ENCODE measurements at regions not wholly inside any gene's neighbourhood (a gene's known extent, or its start where the extent isn't known, plus 50 kb on each side); places are given as distances from the start of the nearest gene placed in this dataset.

GRCh38 chr9:27792971-27793689 lies 219.8 kb upstream of the C9orf72 start:
- no peaks in the 10 kb centered on the region for H3K79me2 ChIP-seq (ENCODE audit: insufficient read depth, low read length)
- H3K9me3 ChIP-seq (ENCODE audit: control insufficient read depth in 1 of 2, insufficient read depth in 1 of 2, low read depth in 1 of 2, low read length in 2 of 2): no peaks in the 10 kb centered on the region
- ChIA-PET POLR2A (no interaction called here), RAD21 (ENCODE audit: low non-redundant PET in 1 of 2, low total read pairs in 2 of 2, uncharacterized antibody in 2 of 2, unreplicated experiment in 2 of 2) (no interaction called here), CTCF (no interaction called here)
- TF ChIP-seq RAD21 (IDR thresholded peaks at IDR 0.05; ENCODE audit: low read depth) (no peak), SIN3A (IDR thresholded peaks at IDR 0.05; ENCODE audit: low read depth) (no peak), POLR2AphosphoS5 (IDR thresholded peaks at IDR 0.05; ENCODE audit: low read depth, low read length) (no peak)
- no TSS peak for BruUV-seq (replicated peaks)
- no peak overlapping the region for H2AFZ ChIP-seq (ENCODE audit: low read depth, low read length, poor library complexity, severe bottlenecking)
- DNase-seq (ENCODE audit: low read depth, low spot score): no peak
- H3K4me2 ChIP-seq (ENCODE audit: low read length): no peak overlapping the region
- no peak for ATAC-seq
- no peaks in the 10 kb centered on the region for H4K20me1 ChIP-seq (ENCODE audit: insufficient read depth)
- H3K27ac ChIP-seq (ENCODE audit: low read depth, low read length): no peak overlapping the region
- H3K9me2 ChIP-seq (ENCODE audit: insufficient read depth): no peaks in the 10 kb centered on the region
- intact Hi-C loops (cut with micrococcal nuclease): no loop called here
- H3K4me1 ChIP-seq (ENCODE audit: control insufficient read depth in 1 of 2, insufficient read depth in 2 of 2, low read length in 2 of 2): no peaks in the 10 kb centered on the region
- H3K9ac ChIP-seq (ENCODE audit: low read length): no peak overlapping the region
- no peaks in the 10 kb centered on the region for H3K36me3 ChIP-seq (ENCODE audit: control insufficient read depth in 1 of 2, insufficient read depth in 2 of 2, low read length in 2 of 2)
- H3K4me3 ChIP-seq (replicated peaks in 1 of 2; ENCODE audit: low read depth in 1 of 2, low read length in 2 of 2): no peak overlapping the region
- no peaks in the 10 kb centered on the region for H3K27me3 ChIP-seq (ENCODE audit: insufficient read depth, low read length)

DNA sequence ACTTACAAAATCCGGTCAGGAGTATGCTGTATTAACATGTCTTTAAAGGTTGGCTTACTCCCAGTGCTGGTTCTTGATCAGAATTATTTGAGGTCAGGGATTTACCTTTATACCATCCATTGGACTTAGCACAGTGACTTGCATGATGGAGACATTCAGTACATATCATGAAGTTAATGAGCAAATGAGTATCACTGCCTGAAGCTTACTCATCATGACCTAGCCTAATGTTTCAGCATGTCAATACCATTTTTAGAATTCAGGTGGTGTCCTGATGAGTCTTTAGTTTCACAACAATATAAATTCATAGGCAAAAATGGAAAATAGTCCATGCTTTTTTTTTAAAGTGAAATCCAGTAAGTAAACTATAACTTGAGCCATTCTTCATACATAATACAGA lies 226.0 kb upstream of the C9orf72 start:
- no peaks in the 10 kb centered on the region for H4K20me1 ChIP-seq (ENCODE audit: insufficient read depth)
- no peaks in the 10 kb centered on the region for H3K79me2 ChIP-seq (ENCODE audit: insufficient read depth, low read length)
- BruUV-seq (replicated peaks): no TSS peak
- DNase-seq (ENCODE audit: low read depth, low spot score) (no peak), ATAC-seq (no peak)
- H3K27me3 ChIP-seq (ENCODE audit: insufficient read depth, low read length): no peaks in the 10 kb centered on the region
- no peak overlapping the region for H3K4me2 ChIP-seq (ENCODE audit: low read length)
- H3K36me3 ChIP-seq (ENCODE audit: control insufficient read depth in 1 of 2, insufficient read depth in 2 of 2, low read length in 2 of 2): no peaks in the 10 kb centered on the region
- H3K27ac ChIP-seq (ENCODE audit: low read depth, low read length): no peak overlapping the region
- POLR2A ChIA-PET: no interaction called here
- H2AFZ ChIP-seq (ENCODE audit: low read depth, low read length, poor library complexity, severe bottlenecking): no peak overlapping the region
- intact Hi-C loops (cut with micrococcal nuclease): no loop called here
- no peaks in the 10 kb centered on the region for H3K9me2 ChIP-seq (ENCODE audit: insufficient read depth)
- no peaks in the 10 kb centered on the region; a peak in 1 of 4 replicates for H3K9me3 ChIP-seq (ENCODE audit: control insufficient read depth in 1 of 2, insufficient read depth in 1 of 2, low read depth in 1 of 2, low read length in 2 of 2)
- RAD21 ChIA-PET (ENCODE audit: low non-redundant PET in 1 of 2, low total read pairs in 2 of 2, uncharacterized antibody in 2 of 2, unreplicated experiment in 2 of 2): no interaction called here
- CTCF ChIA-PET: no interaction called here
- H3K4me3 ChIP-seq (replicated peaks in 1 of 2; ENCODE audit: low read depth in 1 of 2, low read length in 2 of 2): no peak overlapping the region
- no peak overlapping the region for H3K9ac ChIP-seq (ENCODE audit: low read length)
- H3K4me1 ChIP-seq (ENCODE audit: control insufficient read depth in 1 of 2, insufficient read depth in 2 of 2, low read length in 2 of 2): no peaks in the 10 kb centered on the region
- TF ChIP-seq ZFX (IDR thresholded peaks at IDR 0.05) (no peak), ELF1 (IDR thresholded peaks at IDR 0.05; ENCODE audit: borderline replicate concordance, low read depth) (no peak), EGR1 (IDR thresholded peaks at IDR 0.05; ENCODE audit: low read depth) (no peak), REST (IDR thresholded peaks at IDR 0.05; ENCODE audit: low read depth) (no peak), SIN3A (IDR thresholded peaks at IDR 0.05; ENCODE audit: low read depth) (no peak), POLR2A (IDR thresholded peaks at IDR 0.05; ENCODE audit: borderline replicate concordance, extremely low read depth, insufficient read depth, insufficient read length) (no peak), POLR2AphosphoS5 (IDR thresholded peaks at IDR 0.05; ENCODE audit: low read depth, low read length) (no peak), YY1 (IDR thresholded peaks at IDR 0.05; ENCODE audit: extremely low read depth, insufficient replicate concordance, low read depth, low read length) (no peak)
- TF ChIP-seq, protein P1, sequence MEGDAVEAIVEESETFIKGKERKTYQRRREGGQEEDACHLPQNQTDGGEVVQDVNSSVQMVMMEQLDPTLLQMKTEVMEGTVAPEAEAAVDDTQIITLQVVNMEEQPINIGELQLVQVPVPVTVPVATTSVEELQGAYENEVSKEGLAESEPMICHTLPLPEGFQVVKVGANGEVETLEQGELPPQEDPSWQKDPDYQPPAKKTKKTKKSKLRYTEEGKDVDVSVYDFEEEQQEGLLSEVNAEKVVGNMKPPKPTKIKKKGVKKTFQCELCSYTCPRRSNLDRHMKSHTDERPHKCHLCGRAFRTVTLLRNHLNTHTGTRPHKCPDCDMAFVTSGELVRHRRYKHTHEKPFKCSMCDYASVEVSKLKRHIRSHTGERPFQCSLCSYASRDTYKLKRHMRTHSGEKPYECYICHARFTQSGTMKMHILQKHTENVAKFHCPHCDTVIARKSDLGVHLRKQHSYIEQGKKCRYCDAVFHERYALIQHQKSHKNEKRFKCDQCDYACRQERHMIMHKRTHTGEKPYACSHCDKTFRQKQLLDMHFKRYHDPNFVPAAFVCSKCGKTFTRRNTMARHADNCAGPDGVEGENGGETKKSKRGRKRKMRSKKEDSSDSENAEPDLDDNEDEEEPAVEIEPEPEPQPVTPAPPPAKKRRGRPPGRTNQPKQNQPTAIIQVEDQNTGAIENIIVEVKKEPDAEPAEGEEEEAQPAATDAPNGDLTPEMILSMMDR (IDR thresholded peaks at IDR 0.05 in 2 of 3, conservative IDR thresholded peaks at IDR 0.05 in 1 of 3; ENCODE audit: borderline replicate concordance in 1 of 3, insufficient read depth in 1 of 3, low read depth in 2 of 3, low read length in 2 of 3): no peak
- TF ChIP-seq, protein P2, sequence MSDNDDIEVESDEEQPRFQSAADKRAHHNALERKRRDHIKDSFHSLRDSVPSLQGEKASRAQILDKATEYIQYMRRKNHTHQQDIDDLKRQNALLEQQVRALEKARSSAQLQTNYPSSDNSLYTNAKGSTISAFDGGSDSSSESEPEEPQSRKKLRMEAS (IDR thresholded peaks at IDR 0.05): no peak
- TF ChIP-seq, protein P3, sequence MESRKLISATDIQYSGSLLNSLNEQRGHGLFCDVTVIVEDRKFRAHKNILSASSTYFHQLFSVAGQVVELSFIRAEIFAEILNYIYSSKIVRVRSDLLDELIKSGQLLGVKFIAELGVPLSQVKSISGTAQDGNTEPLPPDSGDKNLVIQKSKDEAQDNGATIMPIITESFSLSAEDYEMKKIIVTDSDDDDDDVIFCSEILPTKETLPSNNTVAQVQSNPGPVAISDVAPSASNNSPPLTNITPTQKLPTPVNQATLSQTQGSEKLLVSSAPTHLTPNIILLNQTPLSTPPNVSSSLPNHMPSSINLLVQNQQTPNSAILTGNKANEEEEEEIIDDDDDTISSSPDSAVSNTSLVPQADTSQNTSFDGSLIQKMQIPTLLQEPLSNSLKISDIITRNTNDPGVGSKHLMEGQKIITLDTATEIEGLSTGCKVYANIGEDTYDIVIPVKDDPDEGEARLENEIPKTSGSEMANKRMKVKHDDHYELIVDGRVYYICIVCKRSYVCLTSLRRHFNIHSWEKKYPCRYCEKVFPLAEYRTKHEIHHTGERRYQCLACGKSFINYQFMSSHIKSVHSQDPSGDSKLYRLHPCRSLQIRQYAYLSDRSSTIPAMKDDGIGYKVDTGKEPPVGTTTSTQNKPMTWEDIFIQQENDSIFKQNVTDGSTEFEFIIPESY (IDR thresholded peaks at IDR 0.05; ENCODE audit: extremely low read depth, insufficient replicate concordance, low read length): no peak
